22Rv1 (cell line): ENCODE measurements at regions not wholly inside any gene's neighbourhood (a gene's known extent, or its start where the extent isn't known, plus 50 kb on each side); places are given as distances from the start of the nearest gene placed in this dataset.
A peak's percentile ranks its signal among the peaks of the same experiment; 100 is the strongest.

Experiments used
- H3K27ac ChIP-seq: fragments of 450-650 bp; 2 replicates; pipeline ENCODE4 v1.5.1; 2017
- CTCF ChIP-seq: fragments of 450-650 bp; IDR thresholded peaks from 2 replicates; pipeline ENCODE4 v1.5.1; 2017; ENCODE audit warnings: mild to moderate bottlenecking
- ZFX ChIP-seq: fragments of 450-650 bp; IDR thresholded peaks from 2 replicates; pipeline ENCODE4 v1.6.1; 2017; ENCODE audit warnings: antibody characterized with exemption, borderline replicate concordance

- TF ChIP-seq CTCF (no peak), ZFX (no peak)
Observed at GRCh38 chr3:74489050-74489792, 125.2 kb downstream of the CNTN3 start.

GRCh38 chr3:74479915-74480314, 134.5 kb downstream of the CNTN3 start:
- peak overlapping the region; percentile 51 for H3K27ac ChIP-seq

More at GRCh38 chr3:74489050-74489792, 125.2 kb downstream of the CNTN3 start:
- H3K27ac ChIP-seq, result no peak overlapping the region

GRCh38 chr3:74470313-74470712, 144.1 kb downstream of the CNTN3 start:
- TF ChIP-seq CTCF, result no peak
- TF ChIP-seq ZFX, result no peak
- no peak overlapping the region for H3K27ac ChIP-seq

More at GRCh38 chr3:74479915-74480314, 134.5 kb downstream of the CNTN3 start:
- TF ChIP-seq ZFX (no peak), CTCF (no peak)

- no peak for TF ChIP-seq CTCF
- no peak for TF ChIP-seq ZFX
- H3K27ac ChIP-seq, result no peak overlapping the region
Observed at GRCh38 chr3:74469713-74470112, 144.7 kb downstream of the CNTN3 start.

- TF ChIP-seq ZFX (no peak), CTCF (no peak)
- H3K27ac ChIP-seq, result no peak overlapping the region
Observed at GRCh38 chr3:74469151-74469550, 145.3 kb downstream of the CNTN3 start.

GRCh38 chr3:74465715-74466410, 148.6 kb downstream of the CNTN3 start:
- TF ChIP-seq CTCF (no peak), ZFX (no peak)
- no peak overlapping the region for H3K27ac ChIP-seq

- TF ChIP-seq ZFX (no peak), CTCF (no peak)
- H3K27ac ChIP-seq, result no peak overlapping the region
Observed at GRCh38 chr3:74463515-74463914, 150.9 kb downstream of the CNTN3 start.
